GM13977 (cell line): ENCODE measurements at regions not wholly inside any gene's neighbourhood (a gene's known extent, or its start where the extent isn't known, plus 50 kb on each side); places are given as distances from the start of the nearest gene placed in this dataset.
A peak's percentile ranks its signal among the peaks of the same experiment; 100 is the strongest.

ENCODE experiments used
- DNase-seq: peaks from one replicate; pipeline ENCODE4 v3.0.0; 2012; ENCODE audit warnings: low spot score
- in situ Hi-C: fragments of 300-500 bp; cut with MboI; formaldehyde crosslinking; loops from one replicate; pipeline ENCODE4 v1.12.0; 2022; ENCODE audit warnings: low sequenced_read_pairs, low pct_unique_long_range_greater_than_20kb, mixed read lengths, inconsistent platforms; ENCODE audit not compliant: unreplicated experiment
- TF ChIP-seq, protein P1 (sequence below): IDR thresholded peaks from 2 replicates; pipeline ENCODE4 v1.5.1; 2012; ENCODE audit warnings: mild to moderate bottlenecking, control low read depth; ENCODE audit not compliant: insufficient read depth; ENCODE audit errors: extremely low read depth, missing control alignments

DNA sequence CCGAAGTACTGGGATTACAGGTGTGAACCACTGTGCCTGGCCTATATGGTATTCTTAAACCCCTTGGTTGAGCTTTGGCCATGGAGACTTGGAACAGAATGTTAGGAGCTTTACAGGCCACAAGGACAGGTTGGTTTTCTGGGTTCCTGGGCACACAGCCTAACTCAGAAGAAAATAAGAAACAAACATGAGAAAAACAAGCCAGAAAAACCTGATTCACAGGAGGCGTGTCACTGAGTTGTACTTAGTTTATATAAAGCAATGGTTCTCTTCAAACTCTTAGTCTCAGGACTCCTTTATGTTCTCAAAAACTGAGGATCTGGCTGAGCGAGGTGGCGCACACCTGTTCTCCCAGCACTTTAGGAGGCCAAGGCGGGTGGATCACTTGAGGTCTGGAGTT, 125.1 kb upstream of the SPATA13 start:
- DNase-seq, result no peak
- TF ChIP-seq, protein P1, sequence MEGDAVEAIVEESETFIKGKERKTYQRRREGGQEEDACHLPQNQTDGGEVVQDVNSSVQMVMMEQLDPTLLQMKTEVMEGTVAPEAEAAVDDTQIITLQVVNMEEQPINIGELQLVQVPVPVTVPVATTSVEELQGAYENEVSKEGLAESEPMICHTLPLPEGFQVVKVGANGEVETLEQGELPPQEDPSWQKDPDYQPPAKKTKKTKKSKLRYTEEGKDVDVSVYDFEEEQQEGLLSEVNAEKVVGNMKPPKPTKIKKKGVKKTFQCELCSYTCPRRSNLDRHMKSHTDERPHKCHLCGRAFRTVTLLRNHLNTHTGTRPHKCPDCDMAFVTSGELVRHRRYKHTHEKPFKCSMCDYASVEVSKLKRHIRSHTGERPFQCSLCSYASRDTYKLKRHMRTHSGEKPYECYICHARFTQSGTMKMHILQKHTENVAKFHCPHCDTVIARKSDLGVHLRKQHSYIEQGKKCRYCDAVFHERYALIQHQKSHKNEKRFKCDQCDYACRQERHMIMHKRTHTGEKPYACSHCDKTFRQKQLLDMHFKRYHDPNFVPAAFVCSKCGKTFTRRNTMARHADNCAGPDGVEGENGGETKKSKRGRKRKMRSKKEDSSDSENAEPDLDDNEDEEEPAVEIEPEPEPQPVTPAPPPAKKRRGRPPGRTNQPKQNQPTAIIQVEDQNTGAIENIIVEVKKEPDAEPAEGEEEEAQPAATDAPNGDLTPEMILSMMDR, result no peak
- in situ Hi-C loops, result loop anchor here (25.0 kb wide), 1 partner anchor 177 kb away; no protein-coding TSS in a partner anchor

DNA sequence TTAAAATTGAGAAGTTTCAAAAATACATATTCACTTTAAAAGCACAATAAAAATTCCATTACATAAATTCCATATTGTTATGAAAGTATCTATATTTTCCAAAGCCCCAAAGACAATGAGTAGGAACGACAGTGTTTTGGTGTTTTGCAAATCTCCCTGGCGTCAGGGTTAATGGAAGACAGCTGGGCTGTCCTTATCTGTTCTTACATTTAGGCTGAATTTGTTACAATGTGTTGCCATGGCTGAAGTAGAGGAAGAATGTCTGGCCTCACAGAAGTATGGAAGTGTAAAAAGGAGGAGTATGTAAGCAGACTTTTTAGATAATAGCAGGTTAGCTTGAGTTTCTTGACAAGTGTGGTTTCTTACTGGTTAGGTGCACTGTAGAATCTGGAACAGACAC, 124.4 kb upstream of the SPATA13 start:
- TF ChIP-seq, protein P1, result no peak
- in situ Hi-C loops, result loop anchor here (25.0 kb wide), 1 partner anchor 176 kb away; no protein-coding TSS in a partner anchor

DNA sequence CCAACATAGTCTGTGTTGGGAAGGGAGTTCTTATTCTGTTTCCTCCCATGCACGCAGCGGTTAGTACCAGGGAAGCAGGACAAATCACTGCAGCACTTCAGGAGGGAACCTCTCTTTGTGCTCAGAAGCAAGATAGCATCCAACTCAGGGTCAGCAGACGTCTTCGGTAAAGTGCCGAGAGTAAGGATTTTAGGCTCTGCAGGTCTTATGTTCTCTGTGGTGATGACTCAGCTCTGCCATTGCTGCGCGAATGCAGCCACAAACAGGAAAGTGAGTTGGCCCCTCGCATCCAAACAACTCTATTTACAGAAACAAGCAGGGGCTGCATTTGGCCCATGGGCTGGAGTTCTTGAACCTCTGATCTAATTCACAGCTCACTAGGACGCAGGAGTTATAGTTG, 122.1 kb upstream of the SPATA13 start:
- TF ChIP-seq, protein P1, result no peak
- DNase-seq, result no peak
- in situ Hi-C loops, result loop anchor here (25.0 kb wide), 1 partner anchor 174 kb away; no protein-coding TSS in a partner anchor

More for the DNA sequence above, 124.4 kb upstream of the SPATA13 start:
- DNase-seq, result no peak

DNA sequence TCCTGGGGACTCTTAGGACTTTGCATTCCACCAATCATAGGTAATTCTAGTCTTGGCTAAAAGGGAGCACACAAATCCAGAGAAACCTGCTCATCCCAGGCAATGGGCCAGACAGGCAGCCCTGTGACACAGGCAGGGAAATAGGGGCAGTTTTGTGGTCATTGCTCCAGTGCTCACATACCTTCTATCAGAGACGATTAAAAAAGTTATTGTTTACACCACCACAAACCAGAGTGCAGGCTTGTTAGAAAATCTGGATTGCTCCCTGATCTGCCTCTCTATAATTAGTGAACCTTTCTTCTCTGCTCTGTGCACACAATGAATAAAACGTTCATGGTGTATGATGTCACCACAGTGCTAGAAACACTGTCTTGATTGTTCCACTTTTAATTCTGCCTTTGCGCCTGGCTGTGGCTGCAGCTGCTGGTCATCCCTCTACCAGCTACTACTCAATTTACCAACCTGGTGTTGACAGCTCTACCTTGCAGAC, 121.6 kb upstream of the SPATA13 start:
- no peak for DNase-seq
- in situ Hi-C loops, result loop anchor here (25.0 kb wide), 1 partner anchor 173 kb away; no protein-coding TSS in a partner anchor
- TF ChIP-seq, protein P1, result no peak

DNA sequence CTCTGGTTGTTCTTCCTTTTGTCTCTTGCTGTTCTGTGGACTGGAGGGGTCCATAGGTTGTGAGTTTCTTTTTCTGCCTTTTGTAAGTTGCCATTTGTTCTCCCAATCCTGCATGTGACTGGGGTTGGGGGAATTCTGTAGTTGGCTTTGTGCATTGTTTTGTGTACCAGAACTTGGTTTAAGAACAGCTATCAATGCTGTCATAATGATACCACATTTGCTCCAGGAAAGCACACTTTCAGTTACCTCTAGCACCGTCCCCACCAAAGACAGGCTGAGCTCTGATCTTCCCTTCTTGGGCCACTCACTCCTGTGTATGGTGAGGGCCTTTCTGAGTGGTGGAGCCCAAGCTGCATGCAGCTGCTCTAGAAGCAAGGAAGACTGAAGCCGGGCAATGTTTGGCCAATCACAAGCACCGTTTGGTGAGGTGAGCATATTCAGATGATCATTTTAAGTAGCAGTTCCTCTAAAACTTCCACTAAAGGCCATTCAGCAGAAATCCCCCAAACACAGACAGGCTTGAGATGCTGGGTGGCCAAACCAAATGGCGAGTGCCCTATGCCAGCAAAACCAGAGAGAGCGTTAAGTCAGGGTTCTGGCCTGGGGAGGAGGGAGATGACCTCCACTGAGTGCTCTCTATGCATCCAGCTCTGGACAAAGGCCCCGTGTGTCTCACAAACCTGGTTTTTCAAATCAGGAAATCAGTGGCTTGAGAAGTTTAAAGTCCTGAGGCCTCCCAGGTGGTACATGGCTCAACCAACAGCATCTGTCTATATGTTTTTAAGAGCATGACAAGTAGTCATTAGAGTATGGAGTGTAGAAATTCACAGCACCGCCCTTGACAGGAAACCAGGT, 120.7 kb upstream of the SPATA13 start:
- DNase-seq, result peak; percentile 27
- TF ChIP-seq, protein P1, result no peak
- in situ Hi-C loops, result loop anchor here (25.0 kb wide), 1 partner anchor 172 kb away; no protein-coding TSS in a partner anchor

DNA sequence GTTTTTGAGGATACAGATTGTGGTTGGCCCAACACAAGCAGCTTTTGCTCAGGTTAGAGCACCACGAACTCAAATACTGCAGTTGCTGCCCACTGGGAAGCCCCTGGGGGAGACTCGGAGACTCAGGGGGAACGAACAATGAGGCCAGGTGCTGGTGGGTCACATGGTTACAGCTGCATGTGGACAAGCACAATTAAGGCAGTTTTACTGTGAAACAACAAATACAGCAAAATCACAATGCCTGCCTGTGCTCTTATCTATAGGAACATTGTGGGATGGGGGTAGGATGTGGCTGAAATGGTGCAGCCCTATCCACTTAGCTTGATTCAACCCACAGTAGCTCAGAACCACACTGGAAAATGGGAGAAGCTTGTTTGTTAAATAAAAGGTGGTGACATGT, 119.7 kb upstream of the SPATA13 start:
- TF ChIP-seq, protein P1, result no peak
- DNase-seq, result no peak
- in situ Hi-C loops, result loop anchor here (25.0 kb wide), 1 partner anchor 171 kb away; no protein-coding TSS in a partner anchor
